CD4-positive, alpha-beta T cell treated with Interleukin-15 for 4 hours (primary cell): ENCODE measurements at regions not wholly inside any gene's neighbourhood (a gene's known extent, or its start where the extent isn't known, plus 50 kb on each side); places are given as distances from the start of the nearest gene placed in this dataset.
"Not testable (repeated sequence)": the region's sequence is repeated elsewhere in the genome, so short reads cannot be mapped to it uniquely, and the experiment has no call there.

Experiments
- DNase-seq: peaks from one replicate; pipeline ENCODE4 v3.0.0-alpha.2; 2020; ENCODE audit warnings: low spot score

- DNase-seq, result no peak
These were observed 1506.8 kb upstream of the B3GALT2 start for GRCh38 chr1:194693244-194693643.

- no peak for DNase-seq
These were observed 1498.2 kb upstream of the B3GALT2 start for GRCh38 chr1:194684636-194685035.

GRCh38 chr1:194658090-194658439, 1471.7 kb upstream of the B3GALT2 start:
- DNase-seq, result no peak

- no peak for DNase-seq
These were observed 1468.5 kb upstream of the B3GALT2 start for GRCh38 chr1:194654956-194655355.

- no peak for DNase-seq
These were observed 1467.0 kb upstream of the B3GALT2 start for GRCh38 chr1:194653385-194653784.

- DNase-seq, result no peak
These were observed 1460.7 kb upstream of the B3GALT2 start for GRCh38 chr1:194647118-194647517.

- DNase-seq, result no peak
These were observed 1458.1 kb upstream of the B3GALT2 start for GRCh38 chr1:194644528-194644927.

GRCh38 chr1:194640322-194640721, 1453.9 kb upstream of the B3GALT2 start:
- no peak for DNase-seq

GRCh38 chr1:194629011-194629410, 1442.6 kb upstream of the B3GALT2 start:
- no peak for DNase-seq

GRCh38 chr1:194624833-194625232, 1438.4 kb upstream of the B3GALT2 start:
- no peak for DNase-seq

- no peak for DNase-seq
These were observed 1431.7 kb upstream of the B3GALT2 start for GRCh38 chr1:194618101-194618500.

- not testable (repeated sequence) for DNase-seq
These were observed 1430.9 kb upstream of the B3GALT2 start for GRCh38 chr1:194617272-194617671.

GRCh38 chr1:194616835-194617234, 1430.4 kb upstream of the B3GALT2 start:
- DNase-seq, result no peak

GRCh38 chr1:194602184-194602583, 1415.8 kb upstream of the B3GALT2 start:
- DNase-seq, result no peak

- DNase-seq, result no peak
These were observed 1414.3 kb upstream of the B3GALT2 start for GRCh38 chr1:194600716-194601115.

- no peak for DNase-seq
These were observed 1411.7 kb upstream of the B3GALT2 start for GRCh38 chr1:194598098-194598497.

GRCh38 chr1:194586302-194586701, 1399.9 kb upstream of the B3GALT2 start:
- no peak for DNase-seq

- DNase-seq, result no peak
These were observed 1397.6 kb upstream of the B3GALT2 start for GRCh38 chr1:194584052-194584451.

- no peak for DNase-seq
These were observed 1384.1 kb upstream of the B3GALT2 start for GRCh38 chr1:194570476-194570875.

GRCh38 chr1:194568610-194569009, 1382.2 kb upstream of the B3GALT2 start:
- no peak for DNase-seq

- DNase-seq, result no peak
These were observed 1361.7 kb upstream of the B3GALT2 start for GRCh38 chr1:194548071-194548470.

GRCh38 chr1:194544012-194544411, 1357.6 kb upstream of the B3GALT2 start:
- no peak for DNase-seq

GRCh38 chr1:194538453-194538852, 1352.0 kb upstream of the B3GALT2 start:
- no peak for DNase-seq

- no peak for DNase-seq
These were observed 1351.1 kb upstream of the B3GALT2 start for GRCh38 chr1:194537521-194537920.

GRCh38 chr1:194535369-194535768, 1349.0 kb upstream of the B3GALT2 start:
- no peak for DNase-seq
